ENCODE measurements at regions not wholly inside any gene's neighbourhood (a gene's known extent, or its start where the extent isn't known, plus 50 kb on each side); places are given as distances from the start of the nearest gene placed in this dataset.
"Not testable (repeated sequence)": the region's sequence is repeated elsewhere in the genome, so short reads cannot be mapped to it uniquely, and the experiment has no call there.

GRCh38 chr6:4433199-4433598 lies 297.8 kb upstream of the ECI2 start:
- Mint-ChIP-seq H3K4me1 (ENCODE audit: low read depth) (no peaks in the 10 kb centered on the region), H3K36me3 (ENCODE audit: low read depth) (no peaks in the 10 kb centered on the region), H3K27me3 (ENCODE audit: low read depth) (no peaks in the 10 kb centered on the region)

GRCh38 chr6:4426968-4427367 lies 291.6 kb upstream of the ECI2 start:
- Mint-ChIP-seq H3K36me3 (ENCODE audit: low read depth) (peaks cover 5% of the 10 kb centered on the region), H3K9me3 (ENCODE audit: low read depth) (peaks cover 7% of the 10 kb centered on the region), H3K4me1 (ENCODE audit: low read depth) (no peaks in the 10 kb centered on the region), H3K27ac (ENCODE audit: unreplicated experiment) (no peak overlapping the region), H3K4me3 (ENCODE audit: unreplicated experiment) (no peak overlapping the region), H3K27me3 (ENCODE audit: low read depth) (no peaks in the 10 kb centered on the region)
- DNase-seq (ENCODE audit: low spot score) = no peak
- TF ChIP-seq CTCF (IDR thresholded peaks at IDR 0.05) = no peak

More at GRCh38 chr6:4433199-4433598, 297.8 kb upstream of the ECI2 start:
- no peak for DNase-seq (ENCODE audit: low spot score)
- no peak for TF ChIP-seq CTCF (IDR thresholded peaks at IDR 0.05)
- Mint-ChIP-seq H3K9me3 (ENCODE audit: low read depth) (peaks cover 3% of the 10 kb centered on the region), H3K4me3 (ENCODE audit: unreplicated experiment) (no peak overlapping the region), H3K27ac (ENCODE audit: unreplicated experiment) (no peak overlapping the region)

- H3K9me3 Mint-ChIP-seq (ENCODE audit: low read depth) = peaks cover 10% of the 10 kb centered on the region
- no peaks in the 10 kb centered on the region for H3K4me1 Mint-ChIP-seq (ENCODE audit: low read depth)
- H3K27me3 Mint-ChIP-seq (ENCODE audit: low read depth) = no peaks in the 10 kb centered on the region
- H3K27ac Mint-ChIP-seq (ENCODE audit: unreplicated experiment) = no peak overlapping the region
- no peak for DNase-seq (ENCODE audit: low spot score)
- H3K36me3 Mint-ChIP-seq (ENCODE audit: low read depth) = peaks cover 5% of the 10 kb centered on the region
- no peak overlapping the region for H3K4me3 Mint-ChIP-seq (ENCODE audit: unreplicated experiment)
- no peak for TF ChIP-seq CTCF (IDR thresholded peaks at IDR 0.05)
Measured at GRCh38 chr6:4421837-4422236, 286.5 kb upstream of the ECI2 start.

- Mint-ChIP-seq H3K36me3 (ENCODE audit: low read depth) (no peaks in the 10 kb centered on the region), H3K9me3 (ENCODE audit: low read depth) (peaks cover 6% of the 10 kb centered on the region), H3K4me3 (ENCODE audit: unreplicated experiment) (no peak overlapping the region), H3K27ac (ENCODE audit: unreplicated experiment) (no peak overlapping the region), H3K27me3 (ENCODE audit: low read depth) (no peaks in the 10 kb centered on the region), H3K4me1 (ENCODE audit: low read depth) (no peaks in the 10 kb centered on the region)
- no peak for TF ChIP-seq CTCF (IDR thresholded peaks at IDR 0.05)
- DNase-seq (ENCODE audit: low spot score) = no peak
Measured at GRCh38 chr6:4420160-4420865, 284.9 kb upstream of the ECI2 start.

GRCh38 chr6:4415549-4415948 lies 280.2 kb upstream of the ECI2 start:
- H3K36me3 Mint-ChIP-seq (ENCODE audit: low read depth) = no peaks in the 10 kb centered on the region
- DNase-seq (ENCODE audit: low spot score) = no peak
- no peak overlapping the region for H3K27ac Mint-ChIP-seq (ENCODE audit: unreplicated experiment)
- H3K27me3 Mint-ChIP-seq (ENCODE audit: low read depth) = no peaks in the 10 kb centered on the region
- H3K4me3 Mint-ChIP-seq (ENCODE audit: unreplicated experiment) = no peak overlapping the region
- no peak for TF ChIP-seq CTCF (IDR thresholded peaks at IDR 0.05)
- peaks cover 4% of the 10 kb centered on the region for H3K4me1 Mint-ChIP-seq (ENCODE audit: low read depth)
- peaks cover 9% of the 10 kb centered on the region for H3K9me3 Mint-ChIP-seq (ENCODE audit: low read depth)

- H3K27ac Mint-ChIP-seq (ENCODE audit: unreplicated experiment); H3K36me3 Mint-ChIP-seq (ENCODE audit: low read depth); DNase-seq (ENCODE audit: low spot score); H3K4me3 Mint-ChIP-seq (ENCODE audit: unreplicated experiment); H3K9me3 Mint-ChIP-seq (ENCODE audit: low read depth); H3K4me1 Mint-ChIP-seq (ENCODE audit: low read depth); H3K27me3 Mint-ChIP-seq (ENCODE audit: low read depth): not testable (repeated sequence)
Measured at GRCh38 chr6:4414078-4414477, 278.7 kb upstream of the ECI2 start.

Measured in chondrocyte (in vitro differentiated cells).